HepG2 (cell line): ENCODE measurements at regions not wholly inside any gene's neighbourhood (a gene's known extent, or its start where the extent isn't known, plus 50 kb on each side); places are given as distances from the start of the nearest gene placed in this dataset.

Source experiments
- ATAC-seq: fragments of 200-7000 bp; cut with Tn5 transposase; 3 replicates; pipeline ENCODE4 v1.9.1; 2020; ENCODE audit warnings: mild to moderate bottlenecking, moderate library complexity
- BruUV-seq: library from RNA; stranded (reverse); fragments of 400-500 nt; replicated peaks from 2 replicates; lab custom pipeline; 2021; lab: Mats Ljungman, UMichigan
- CTCF ChIA-PET: fragments of 300-600 bp; formaldehyde crosslinking; extraction: SDS; loops from one replicate; lab custom pipeline; 2021; ENCODE audit warnings: low total read pairs, inconsistent platforms, low intra/inter-chr PET ratio; lab: Yijun Ruan, JAX
- POLR2A ChIA-PET: fragments of 350-600 bp; sonication (Branson Sonifier 250); formaldehyde crosslinking; loops from one replicate; lab custom pipeline; 2020; ENCODE audit warnings: antibody characterized with exemption, inconsistent platforms; lab: Yijun Ruan, JAX
- DNase-seq: peaks from one replicate; pipeline ENCODE4 v3.0.0-alpha.2; 2015; ENCODE audit warnings: low spot score
- FAIRE-seq: peaks from 3 replicates; lab custom pipeline; 2011; peaks lifted over from hg19 to GRCh38; lab: Jason Lieb, UNC
- H2AFZ ChIP-seq: one replicate; pipeline ENCODE4 v1.6.1; 2011; ENCODE audit warnings: low read length, inconsistent platforms
- H3K27ac ChIP-seq: fragments of 300-600 bp; 3 replicates; pipeline ENCODE4 v1.8.0; 2011; ENCODE audit warnings: mixed run types, mild to moderate bottlenecking, mixed read lengths, low read length, inconsistent platforms; ENCODE audit not compliant: insufficient read depth; ENCODE audit errors: extremely low read length
- H3K27me3 ChIP-seq, 2 experiments: fragments of 200-600 bp in 1 of 2; 2 replicates in 1 of 2; 3 replicates in 1 of 2; pipeline versions ENCODE4 v1.6.0 to v1.8.0; 2011; ENCODE audit warnings: low read length in 2 of 2, mild to moderate bottlenecking in 2 of 2, moderate library complexity in 2 of 2, inconsistent platforms in 1 of 2; ENCODE audit not compliant: insufficient read depth in 2 of 2, control insufficient read depth in 1 of 2
- H3K36me3 ChIP-seq, 2 experiments: fragments of 200-600 bp in 1 of 2; replicated peaks in 1 of 2; 2 replicates in 1 of 2; 3 replicates in 1 of 2; pipeline versions ENCODE4 v1.5.1 to v1.8.0; 2011; ENCODE audit warnings: low read length in 2 of 2, inconsistent platforms in 1 of 2; ENCODE audit not compliant: insufficient read depth in 2 of 2, control insufficient read depth in 1 of 2
- H3K4me1 ChIP-seq: 2 replicates; pipeline ENCODE4 v1.5.1; 2012; ENCODE audit warnings: low read length, inconsistent platforms; ENCODE audit not compliant: insufficient read depth
- H3K4me2 ChIP-seq: 2 replicates; pipeline ENCODE4 v1.6.0; 2011; ENCODE audit warnings: low read depth, low read length, inconsistent platforms
- H3K4me3 ChIP-seq, 3 experiments: fragments of 200-600 bp in 1 of 3; sonication (generic), shearing (Covaris generic) in 1 of 3; replicated peaks in 1 of 3; 2 replicates each; pipeline ENCODE4 v1.5.1; 2011 to 2016; ENCODE audit warnings: low read length in 3 of 3, inconsistent platforms in 2 of 3, low read depth in 2 of 3, mild to moderate bottlenecking in 2 of 3, control low read depth in 1 of 3, mixed read lengths in 1 of 3; ENCODE audit not compliant: insufficient read depth in 1 of 3
- H3K79me2 ChIP-seq: one replicate; pipeline ENCODE4 v1.6.1; 2011; ENCODE audit warnings: low read length, inconsistent platforms; ENCODE audit not compliant: insufficient read depth
- H3K9ac ChIP-seq: 2 replicates; pipeline ENCODE4 v1.6.0; 2011; ENCODE audit warnings: mild to moderate bottlenecking, low read depth, low read length, inconsistent platforms; ENCODE audit not compliant: insufficient read depth
- H3K9me3 ChIP-seq: 2 replicates; pipeline ENCODE4 v1.5.1; 2012; ENCODE audit warnings: mild to moderate bottlenecking, low read length
- H4K20me1 ChIP-seq: 2 replicates; pipeline ENCODE4 v1.6.0; 2011; ENCODE audit warnings: inconsistent platforms, mild to moderate bottlenecking, low read length, moderate library complexity; ENCODE audit not compliant: insufficient read depth
- CHD4 ChIP-seq: fragments of 200-600 bp; sonication (generic); IDR thresholded peaks from 2 replicates; pipeline ENCODE4 v1.7.0; 2017; ENCODE audit warnings: mild to moderate bottlenecking, low read length, borderline replicate concordance
- GLI4 ChIP-seq: sonication (generic); formaldehyde crosslinking; IDR thresholded peaks from 2 replicates; pipeline ENCODE4 v1.5.1; 2020; ENCODE audit warnings: missing genetic modification reagents, mild to moderate bottlenecking, moderate library complexity, borderline replicate concordance
- HIVEP1 ChIP-seq: sonication (generic); formaldehyde crosslinking; IDR thresholded peaks from 2 replicates; pipeline ENCODE4 v1.4.0; 2020; ENCODE audit warnings: mild to moderate bottlenecking, missing genetic modification reagents
- MIER2 ChIP-seq: IDR thresholded peaks from 2 replicates; pipeline ENCODE4 v1.6.1; 2016; ENCODE audit warnings: missing biosample characterization, missing genetic modification reagents
- ZNF572 ChIP-seq: sonication (generic); formaldehyde crosslinking; IDR thresholded peaks from 2 replicates; pipeline ENCODE4 v1.5.1; 2020; ENCODE audit warnings: mild to moderate bottlenecking, missing genetic modification reagents
- ZNF720 ChIP-seq: sonication (generic); formaldehyde crosslinking; IDR thresholded peaks from 2 replicates; pipeline ENCODE4 v1.4.0; 2020; ENCODE audit warnings: missing genetic modification reagents
- WGBS: methylation state at CpG from one replicate; pipeline ENCODE4 v1.1.6; 2017; ENCODE audit warnings: low lambda C conversion rate; 5-methylcytosine and 5-hydroxymethylcytosine counted together
- in situ Hi-C: cut with HindIII; loops from 2 replicates; pipeline ENCODE4 v1.10.0; 2017; ENCODE audit warnings: low pct_unique_long_range_greater_than_20kb; ENCODE audit not compliant: extremely low pct_ligation_motif_present
- intact Hi-C: fragments of 100-400 bp; cut with micrococcal nuclease; formaldehyde crosslinking; loops from one replicate; pipeline ENCODE4 v1.10.0; 2022; ENCODE audit not compliant: unreplicated experiment
- TF ChIP-seq, protein P1 (sequence below), 2 experiments: fragments of 450-650 bp in 1 of 2; sonication (generic) in 1 of 2; formaldehyde crosslinking in 1 of 2; IDR thresholded peaks; 2 replicates each; pipeline versions ENCODE4 v1.6.1 to v1.8.0; 2016 to 2022; ENCODE audit warnings: antibody characterized with exemption in 1 of 2, mild to moderate bottlenecking in 1 of 2, missing genetic modification reagents in 1 of 2
- TF ChIP-seq, protein P2 (sequence below): sonication (generic); formaldehyde crosslinking; IDR thresholded peaks from 2 replicates; pipeline ENCODE4 v1.5.0; 2020; ENCODE audit warnings: mild to moderate bottlenecking, missing genetic modification reagents
- TF ChIP-seq, protein P3 (sequence below): sonication (generic); formaldehyde crosslinking; IDR thresholded peaks from 2 replicates; pipeline ENCODE4 v1.4.0; 2020; ENCODE audit warnings: missing genetic modification reagents

DNA sequence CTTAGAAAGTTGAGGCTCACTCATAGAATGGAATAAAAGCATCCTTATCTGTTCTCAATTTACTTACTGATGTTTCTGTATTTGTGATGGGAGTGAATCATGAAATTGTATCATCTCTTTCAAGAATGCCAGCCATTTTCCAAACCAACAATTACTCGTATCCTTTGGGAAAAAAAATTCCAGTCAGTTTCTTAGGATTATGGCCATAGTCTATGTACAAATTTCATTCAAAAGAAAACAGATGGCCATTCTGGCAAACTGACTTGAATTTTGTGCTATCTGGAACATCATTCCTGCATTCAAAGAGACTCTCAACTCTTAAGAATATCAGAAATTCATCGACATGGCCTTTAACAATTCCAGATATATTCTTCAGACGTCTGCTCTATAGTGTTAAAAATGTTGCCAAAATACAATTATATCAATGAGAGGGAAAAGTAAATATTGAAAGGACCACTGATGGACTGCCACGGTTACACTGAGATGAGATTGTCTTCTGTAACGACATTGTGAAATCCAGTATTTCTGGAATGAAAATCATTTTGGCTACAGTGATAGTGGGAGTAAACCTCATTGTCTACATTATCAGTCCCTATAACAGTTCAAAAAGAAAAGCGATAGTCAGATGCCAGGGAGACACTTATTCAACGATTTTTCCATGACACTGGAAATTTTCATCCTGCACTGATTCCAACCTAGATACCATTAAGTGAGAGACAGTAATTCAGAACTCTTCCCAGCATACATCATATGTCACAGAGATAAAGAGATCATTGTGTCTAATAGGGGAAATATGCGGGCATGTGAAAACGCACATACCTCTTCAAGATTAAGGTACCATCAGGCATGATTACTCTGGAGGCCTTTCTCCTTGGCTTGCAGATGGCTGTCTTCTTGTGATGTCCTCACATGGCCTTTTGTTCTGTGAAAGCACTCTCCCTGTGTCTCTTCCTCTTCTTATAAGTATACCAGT, 953.8 kb upstream of the ALCAM start:
- Histone ChIP-seq H3K9me3 (no peaks in the 10 kb centered on the region), H3K36me3 (no peaks in the 10 kb centered on the region), H3K4me2 (no peak overlapping the region), H3K4me3 (no peak overlapping the region), H3K4me1 (no peaks in the 10 kb centered on the region), H2AFZ (no peak overlapping the region), H3K9ac (no peak overlapping the region), H4K20me1 (no peaks in the 10 kb centered on the region), H3K27ac (no peak overlapping the region), H3K27me3 (no peaks in the 10 kb centered on the region), H3K79me2 (no peaks in the 10 kb centered on the region)
- no peak for DNase-seq
- ATAC-seq: no peak
- intact Hi-C loops: no loop called here
- no peak for FAIRE-seq
- BruUV-seq: no TSS peak
- WGBS: 6% methylated on average over 9 of the region's 9 CpGs
- in situ Hi-C loops: no loop called here
- ChIA-PET CTCF (no interaction called here), POLR2A (no interaction called here)
- TF ChIP-seq MIER2 (CRISPR knock-in tag) (no peak), GLI4 (CRISPR knock-in tag) (no peak), HIVEP1 (CRISPR knock-in tag) (no peak), ZNF572 (CRISPR knock-in tag) (no peak), ZNF720 (CRISPR knock-in tag) (no peak), CHD4 (no peak)
- TF ChIP-seq, protein P1, sequence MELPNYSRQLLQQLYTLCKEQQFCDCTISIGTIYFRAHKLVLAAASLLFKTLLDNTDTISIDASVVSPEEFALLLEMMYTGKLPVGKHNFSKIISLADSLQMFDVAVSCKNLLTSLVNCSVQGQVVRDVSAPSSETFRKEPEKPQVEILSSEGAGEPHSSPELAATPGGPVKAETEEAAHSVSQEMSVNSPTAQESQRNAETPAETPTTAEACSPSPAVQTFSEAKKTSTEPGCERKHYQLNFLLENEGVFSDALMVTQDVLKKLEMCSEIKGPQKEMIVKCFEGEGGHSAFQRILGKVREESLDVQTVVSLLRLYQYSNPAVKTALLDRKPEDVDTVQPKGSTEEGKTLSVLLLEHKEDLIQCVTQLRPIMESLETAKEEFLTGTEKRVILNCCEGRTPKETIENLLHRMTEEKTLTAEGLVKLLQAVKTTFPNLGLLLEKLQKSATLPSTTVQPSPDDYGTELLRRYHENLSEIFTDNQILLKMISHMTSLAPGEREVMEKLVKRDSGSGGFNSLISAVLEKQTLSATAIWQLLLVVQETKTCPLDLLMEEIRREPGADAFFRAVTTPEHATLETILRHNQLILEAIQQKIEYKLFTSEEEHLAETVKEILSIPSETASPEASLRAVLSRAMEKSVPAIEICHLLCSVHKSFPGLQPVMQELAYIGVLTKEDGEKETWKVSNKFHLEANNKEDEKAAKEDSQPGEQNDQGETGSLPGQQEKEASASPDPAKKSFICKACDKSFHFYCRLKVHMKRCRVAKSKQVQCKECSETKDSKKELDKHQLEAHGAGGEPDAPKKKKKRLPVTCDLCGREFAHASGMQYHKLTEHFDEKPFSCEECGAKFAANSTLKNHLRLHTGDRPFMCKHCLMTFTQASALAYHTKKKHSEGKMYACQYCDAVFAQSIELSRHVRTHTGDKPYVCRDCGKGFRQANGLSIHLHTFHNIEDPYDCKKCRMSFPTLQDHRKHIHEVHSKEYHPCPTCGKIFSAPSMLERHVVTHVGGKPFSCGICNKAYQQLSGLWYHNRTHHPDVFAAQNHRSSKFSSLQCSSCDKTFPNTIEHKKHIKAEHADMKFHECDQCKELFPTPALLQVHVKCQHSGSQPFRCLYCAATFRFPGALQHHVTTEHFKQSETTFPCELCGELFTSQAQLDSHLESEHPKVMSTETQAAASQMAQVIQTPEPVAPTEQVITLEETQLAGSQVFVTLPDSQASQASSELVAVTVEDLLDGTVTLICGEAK (IDR thresholded peaks at IDR 0.05): no peak
- TF ChIP-seq, protein P1 (CRISPR knock-in tag; IDR thresholded peaks at IDR 0.05): no peak
- TF ChIP-seq, protein P2, sequence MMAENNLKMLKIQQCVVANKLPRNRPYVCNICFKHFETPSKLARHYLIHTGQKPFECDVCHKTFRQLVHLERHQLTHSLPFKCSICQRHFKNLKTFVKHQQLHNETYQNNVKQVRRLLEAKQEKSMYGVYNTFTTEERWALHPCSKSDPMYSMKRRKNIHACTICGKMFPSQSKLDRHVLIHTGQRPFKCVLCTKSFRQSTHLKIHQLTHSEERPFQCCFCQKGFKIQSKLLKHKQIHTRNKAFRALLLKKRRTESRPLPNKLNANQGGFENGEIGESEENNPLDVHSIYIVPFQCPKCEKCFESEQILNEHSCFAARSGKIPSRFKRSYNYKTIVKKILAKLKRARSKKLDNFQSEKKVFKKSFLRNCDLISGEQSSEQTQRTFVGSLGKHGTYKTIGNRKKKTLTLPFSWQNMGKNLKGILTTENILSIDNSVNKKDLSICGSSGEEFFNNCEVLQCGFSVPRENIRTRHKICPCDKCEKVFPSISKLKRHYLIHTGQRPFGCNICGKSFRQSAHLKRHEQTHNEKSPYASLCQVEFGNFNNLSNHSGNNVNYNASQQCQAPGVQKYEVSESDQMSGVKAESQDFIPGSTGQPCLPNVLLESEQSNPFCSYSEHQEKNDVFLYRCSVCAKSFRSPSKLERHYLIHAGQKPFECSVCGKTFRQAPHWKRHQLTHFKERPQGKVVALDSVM (CRISPR knock-in tag): no peak
- TF ChIP-seq, protein P3, sequence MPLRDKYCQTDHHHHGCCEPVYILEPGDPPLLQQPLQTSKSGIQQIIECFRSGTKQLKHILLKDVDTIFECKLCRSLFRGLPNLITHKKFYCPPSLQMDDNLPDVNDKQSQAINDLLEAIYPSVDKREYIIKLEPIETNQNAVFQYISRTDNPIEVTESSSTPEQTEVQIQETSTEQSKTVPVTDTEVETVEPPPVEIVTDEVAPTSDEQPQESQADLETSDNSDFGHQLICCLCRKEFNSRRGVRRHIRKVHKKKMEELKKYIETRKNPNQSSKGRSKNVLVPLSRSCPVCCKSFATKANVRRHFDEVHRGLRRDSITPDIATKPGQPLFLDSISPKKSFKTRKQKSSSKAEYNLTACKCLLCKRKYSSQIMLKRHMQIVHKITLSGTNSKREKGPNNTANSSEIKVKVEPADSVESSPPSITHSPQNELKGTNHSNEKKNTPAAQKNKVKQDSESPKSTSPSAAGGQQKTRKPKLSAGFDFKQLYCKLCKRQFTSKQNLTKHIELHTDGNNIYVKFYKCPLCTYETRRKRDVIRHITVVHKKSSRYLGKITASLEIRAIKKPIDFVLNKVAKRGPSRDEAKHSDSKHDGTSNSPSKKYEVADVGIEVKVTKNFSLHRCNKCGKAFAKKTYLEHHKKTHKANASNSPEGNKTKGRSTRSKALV: no peak
